HG03354 (cell line): ENCODE measurements at regions not wholly inside any gene's neighbourhood (a gene's known extent, or its start where the extent isn't known, plus 50 kb on each side); places are given as distances from the start of the nearest gene placed in this dataset.

Experiments used
- ATAC-seq: cut with Tn5 transposase; IDR thresholded peaks from one replicate; pipeline ENCODE4 v1.9.1; 2021; ENCODE audit warnings: mild to moderate bottlenecking; ENCODE audit not compliant: unreplicated experiment, poor library complexity, severe bottlenecking

- ATAC-seq, result no peak
Measured at GRCh38 chr3:74676-75243, 121.8 kb upstream of the CHL1 start.

DNA sequence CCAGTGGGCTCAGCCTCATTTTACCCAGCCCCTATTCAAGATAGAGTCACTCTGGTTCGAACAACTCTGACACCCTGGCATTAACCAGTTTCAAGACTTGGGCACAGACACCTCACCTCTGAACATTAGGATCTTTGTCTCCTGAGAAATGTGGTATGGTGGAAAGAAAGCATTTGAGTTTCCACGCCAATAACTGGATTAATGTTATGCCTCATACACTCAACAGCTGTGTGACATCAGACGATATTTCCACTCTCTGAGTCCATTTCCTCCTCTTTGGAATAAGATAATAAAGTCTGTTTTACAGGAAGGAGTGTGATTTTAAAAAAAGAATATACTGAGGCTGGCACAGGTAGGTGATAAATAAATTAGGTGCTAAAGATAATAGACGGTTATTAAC, 121.3 kb upstream of the CHL1 start:
- no peak for ATAC-seq

DNA sequence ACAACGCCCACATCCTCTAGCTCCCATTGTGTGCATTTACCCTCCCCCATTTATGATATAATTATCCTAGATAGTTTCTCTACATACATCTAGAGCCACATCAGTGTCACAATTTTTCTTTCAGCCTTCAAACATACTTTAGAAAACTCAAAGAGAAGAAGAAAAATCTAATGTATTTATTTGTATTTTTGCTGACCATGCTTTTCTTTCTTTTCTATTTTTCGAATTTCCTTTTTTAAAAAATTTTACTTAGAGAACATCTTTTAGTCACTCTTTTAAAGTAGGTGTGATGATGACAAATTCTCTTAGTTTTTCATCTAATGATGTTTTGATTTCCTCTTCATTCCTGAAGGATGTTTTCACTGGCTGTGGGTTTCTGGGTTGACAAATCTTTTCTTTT, 117.0 kb upstream of the CHL1 start:
- no peak for ATAC-seq

GRCh38 chr3:82508-82907, 114.1 kb upstream of the CHL1 start:
- no peak for ATAC-seq

DNA sequence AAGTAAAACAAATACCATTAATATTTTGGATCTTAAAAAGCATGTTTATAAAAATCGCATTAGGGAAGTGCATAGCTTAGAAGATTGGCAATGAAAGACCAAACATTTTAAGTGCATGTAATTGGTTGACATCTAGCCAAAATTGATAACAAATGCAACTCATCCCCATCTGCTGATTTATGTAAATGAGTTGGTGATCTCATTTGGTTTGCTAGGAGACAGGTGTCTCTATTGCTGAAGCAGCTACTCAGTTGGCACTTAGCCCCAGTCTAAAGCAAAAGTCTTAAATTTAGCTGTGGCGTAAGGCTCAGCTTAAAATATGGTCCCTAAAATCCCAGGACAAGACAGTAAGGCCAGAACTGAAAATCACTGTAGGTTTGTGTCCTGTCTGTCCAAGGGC, 113.5 kb upstream of the CHL1 start:
- no peak for ATAC-seq

GRCh38 chr3:85180-85579, 111.4 kb upstream of the CHL1 start:
- ATAC-seq, result no peak

DNA sequence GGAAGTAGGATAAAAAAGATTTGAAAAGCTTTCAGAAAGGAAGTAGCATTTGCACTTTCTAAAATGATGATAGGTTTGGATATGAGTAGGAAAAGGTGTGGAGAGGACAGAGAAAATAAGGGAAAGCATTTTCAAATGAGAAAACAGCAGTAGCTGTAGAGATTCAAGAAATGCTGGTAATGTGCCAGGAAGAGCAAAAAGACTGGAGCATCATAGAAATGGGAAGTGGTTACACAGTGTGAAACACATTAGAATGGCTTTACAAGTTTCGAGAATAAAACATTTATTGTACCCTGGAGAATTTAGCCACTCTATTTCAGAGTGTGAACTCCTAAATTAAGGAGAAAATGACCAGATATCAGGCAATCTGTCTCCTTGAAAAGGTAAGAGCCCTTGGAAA, 108.3 kb upstream of the CHL1 start:
- ATAC-seq, result no peak

DNA sequence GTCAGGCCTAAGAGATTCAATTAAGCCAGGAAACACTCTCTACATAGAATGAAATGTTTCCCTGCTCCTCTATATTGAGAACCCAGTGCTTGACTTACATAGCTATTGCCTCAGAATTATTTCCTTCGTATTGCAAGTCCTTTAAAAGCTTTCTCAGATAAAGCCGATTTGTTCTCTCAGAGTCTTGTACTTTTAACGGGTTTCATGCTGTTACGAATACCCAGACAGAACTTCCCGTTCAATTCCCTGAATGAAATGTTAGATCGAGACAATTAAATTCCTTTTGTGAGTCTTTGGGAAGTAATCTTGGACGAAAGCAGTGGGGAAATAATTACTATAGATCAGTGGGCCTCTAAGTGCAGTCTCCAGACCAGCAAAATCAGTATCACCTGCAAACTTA, 102.8 kb upstream of the CHL1 start:
- no peak for ATAC-seq

GRCh38 chr3:96259-96658, 100.3 kb upstream of the CHL1 start:
- ATAC-seq, result no peak

DNA sequence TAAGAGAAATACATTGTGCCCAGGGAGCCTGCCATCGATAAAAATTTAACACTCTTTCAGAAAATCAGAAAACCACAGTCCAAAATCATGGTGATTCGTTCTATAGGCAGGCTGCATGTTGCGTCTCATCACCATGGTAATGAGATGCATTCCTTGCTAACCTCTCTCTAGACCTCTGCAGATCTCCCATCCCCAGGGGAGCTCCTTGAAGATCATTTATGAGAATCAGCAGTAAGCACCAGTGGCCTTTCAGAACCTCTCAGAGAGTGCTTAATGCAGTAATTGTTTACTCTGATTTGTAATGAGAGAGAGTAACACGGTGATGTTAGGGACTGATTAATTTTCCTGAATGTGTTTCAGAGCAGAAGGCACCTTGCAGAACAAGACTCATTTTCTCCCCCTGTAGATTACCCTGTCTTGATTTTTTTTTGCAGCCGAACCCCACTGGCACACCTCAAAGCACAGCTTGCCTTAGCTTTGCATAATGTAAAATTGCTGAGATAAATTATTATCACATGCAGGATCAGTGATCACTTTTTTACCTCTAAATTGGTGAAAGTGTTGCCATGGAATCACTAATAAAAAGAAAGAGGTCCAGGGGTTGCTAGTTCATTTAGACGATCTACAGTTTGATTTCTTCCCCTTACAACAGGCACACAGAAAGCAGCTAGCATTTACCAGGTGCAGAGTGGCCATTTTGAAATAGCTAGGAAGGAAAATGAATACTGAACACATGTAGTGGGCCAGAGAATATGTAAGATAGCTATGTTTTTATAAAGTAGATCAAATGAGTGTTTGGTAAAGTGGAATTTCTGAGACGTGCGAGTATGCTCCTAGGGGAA, 98.9 kb upstream of the CHL1 start:
- no peak for ATAC-seq

- ATAC-seq, result no peak
Measured at GRCh38 chr3:98259-98654, 98.3 kb upstream of the CHL1 start.

DNA sequence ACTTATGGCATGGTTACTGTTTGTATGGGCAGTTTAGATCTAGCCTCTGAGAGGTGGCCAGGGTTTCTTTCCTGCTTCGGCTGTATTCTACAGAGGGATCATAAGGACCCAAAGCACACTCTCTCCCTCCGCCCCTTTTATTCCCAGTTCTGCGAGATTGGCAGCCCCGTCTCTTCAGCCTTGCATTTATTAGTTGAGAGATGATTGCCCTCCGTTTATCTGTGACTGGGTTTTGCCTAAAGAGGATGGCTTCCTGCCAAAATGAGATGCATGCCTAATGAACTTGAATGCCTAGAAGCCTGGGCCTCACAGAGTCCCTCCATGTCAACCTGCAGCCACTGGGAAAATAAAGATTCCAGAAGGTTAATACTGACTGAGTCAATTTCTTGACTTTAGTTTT, 97.1 kb upstream of the CHL1 start:
- no peak for ATAC-seq

GRCh38 chr3:102484-102883, 94.1 kb upstream of the CHL1 start:
- no peak for ATAC-seq

DNA sequence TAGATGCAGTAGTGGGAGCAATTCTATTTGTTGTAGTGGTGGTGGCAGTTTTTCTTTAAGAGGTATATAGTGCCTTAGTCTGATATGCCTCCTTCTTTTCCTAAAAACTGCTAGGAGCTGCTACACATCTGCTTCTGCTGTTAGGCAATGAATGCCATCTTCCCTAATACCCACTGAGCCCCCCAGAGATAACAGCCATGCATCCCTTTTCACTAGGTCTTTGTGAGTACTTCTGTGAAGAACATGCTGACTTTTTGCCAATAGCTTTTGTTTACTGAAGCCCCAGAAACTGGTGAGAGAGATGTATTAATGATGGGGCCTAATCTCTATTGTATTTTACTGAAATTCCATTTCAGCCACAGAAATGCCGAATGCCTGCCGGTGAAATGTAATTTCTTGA, 92.6 kb upstream of the CHL1 start:
- ATAC-seq, result no peak

DNA sequence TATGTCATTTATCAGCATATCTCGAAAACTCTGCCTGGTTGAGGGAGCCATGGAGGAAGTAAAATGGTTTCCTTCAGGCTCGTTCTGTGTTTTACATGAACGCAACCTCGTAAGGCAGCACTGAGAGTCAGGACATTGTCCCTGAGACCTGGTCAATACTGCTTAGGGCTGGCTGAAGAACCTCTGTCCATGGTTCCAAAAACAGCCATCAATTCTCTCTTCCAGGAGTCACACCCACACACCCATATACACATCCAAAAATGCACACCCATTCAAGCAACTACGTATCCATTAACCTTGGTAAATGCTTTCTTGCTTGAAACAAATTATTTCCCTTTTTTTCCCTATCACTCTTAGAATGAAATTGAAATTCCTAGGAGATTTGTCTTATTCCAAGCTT, 91.0 kb upstream of the CHL1 start:
- ATAC-seq, result no peak

DNA sequence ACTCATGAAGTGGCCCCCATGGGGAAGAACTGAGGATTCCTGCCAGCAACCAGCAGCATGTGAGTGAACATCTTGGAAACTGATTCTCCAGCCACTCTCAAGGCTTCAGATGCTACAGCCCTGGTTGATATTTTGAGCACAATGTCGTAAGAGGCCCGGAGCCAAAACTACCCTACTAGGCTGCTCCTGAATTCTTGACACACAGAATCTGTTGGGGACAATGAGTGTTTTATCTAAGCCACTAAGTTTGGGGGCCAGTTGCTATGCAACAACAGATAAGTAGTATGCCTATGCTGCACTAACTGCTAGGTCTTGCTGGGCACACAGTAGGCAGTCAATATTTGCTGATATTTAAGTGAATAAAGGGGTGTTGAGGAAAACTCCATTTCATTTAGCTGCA, 89.9 kb upstream of the CHL1 start:
- no peak for ATAC-seq

DNA sequence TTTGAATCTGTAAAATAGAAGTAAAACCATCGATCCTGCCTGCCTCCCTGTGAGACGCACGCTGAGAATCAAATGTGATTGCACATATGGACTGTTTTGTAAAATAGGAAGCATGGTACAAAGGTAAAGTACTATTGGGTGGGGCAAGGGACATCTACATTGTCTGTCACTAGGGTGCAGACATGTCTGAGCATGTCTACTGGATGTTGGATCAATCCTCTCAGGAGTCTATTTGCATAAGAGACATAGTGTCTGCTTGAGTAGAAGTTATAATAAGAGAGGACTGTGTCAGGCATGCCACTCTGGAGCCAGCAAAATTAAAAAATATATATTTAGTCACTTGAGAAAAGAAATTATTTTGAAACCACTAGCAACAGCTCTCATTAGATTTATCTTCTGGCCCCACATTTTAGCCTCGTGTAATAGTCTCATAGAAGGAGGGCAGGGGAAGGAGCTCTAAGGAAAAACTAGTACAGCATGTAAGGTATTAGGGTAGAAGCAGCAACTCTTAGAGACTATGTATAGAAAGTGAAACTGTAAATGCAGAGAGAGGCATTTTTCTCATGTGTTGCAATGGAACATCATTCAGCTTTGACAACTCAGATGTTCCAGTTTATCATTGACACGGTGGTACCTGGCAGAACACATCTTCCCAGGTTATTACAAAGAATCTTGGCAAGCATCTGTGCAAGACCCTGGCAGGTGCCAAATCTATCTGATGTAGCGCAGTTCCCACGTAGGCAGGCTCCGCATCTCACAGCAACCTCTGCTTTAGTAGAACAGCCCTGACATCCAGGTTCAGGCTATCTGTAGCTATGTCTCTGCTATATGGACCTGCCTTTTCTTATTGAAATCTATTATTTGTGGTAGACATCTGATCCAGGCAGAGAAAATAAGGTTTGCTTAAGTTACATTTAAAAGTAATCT, 85.2 kb upstream of the CHL1 start:
- ATAC-seq, result peak; percentile 81

GRCh38 chr3:112773-113172, 83.8 kb upstream of the CHL1 start:
- no peak for ATAC-seq

DNA sequence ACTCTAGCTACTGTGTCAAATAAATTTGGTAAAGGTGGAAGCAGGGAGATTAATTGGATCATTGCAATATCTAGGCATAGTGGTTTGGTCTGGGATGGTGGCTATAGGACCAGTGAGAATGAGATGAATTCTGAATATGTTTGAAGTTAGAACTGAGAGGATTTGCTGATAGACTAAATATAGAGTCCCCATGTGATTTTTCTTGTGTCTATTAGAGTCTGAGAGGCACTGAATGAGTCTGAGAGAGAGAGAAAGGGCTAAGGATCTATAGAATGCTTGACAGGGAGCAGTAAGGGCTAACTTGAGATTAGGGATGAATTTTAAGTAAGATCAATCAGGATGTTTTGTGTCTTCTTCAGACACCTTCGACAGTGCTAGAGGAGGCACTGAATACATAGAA, 77.9 kb upstream of the CHL1 start:
- ATAC-seq, result no peak

DNA sequence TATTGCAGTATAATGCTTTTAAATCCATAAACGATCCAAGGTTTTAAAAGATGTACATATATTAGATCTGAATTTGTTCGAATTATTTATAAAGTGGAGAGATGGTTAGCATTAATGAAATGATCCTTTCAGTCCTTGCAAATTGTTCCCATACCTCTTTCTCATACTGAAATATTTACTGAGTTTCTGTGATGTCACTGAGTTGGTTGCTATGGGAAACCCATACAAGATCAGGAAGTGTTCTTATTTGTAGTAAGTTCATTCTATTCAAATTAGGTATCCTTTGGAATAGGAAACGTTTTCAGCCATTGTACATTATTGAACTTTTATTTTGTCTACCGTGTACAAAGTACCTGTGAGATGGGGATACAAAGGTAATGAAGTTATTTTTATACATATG, 73.2 kb upstream of the CHL1 start:
- ATAC-seq, result peak; percentile 51
